DMS153 treated with DMSO at 0.1 percent for 48 hours (cell line): ENCODE measurements at regions not wholly inside any gene's neighbourhood (a gene's known extent, or its start where the extent isn't known, plus 50 kb on each side); places are given as distances from the start of the nearest gene placed in this dataset.

Experiments
- DNase-seq: peaks from one replicate; lab custom pipeline; 2025; ENCODE audit not compliant: unreplicated experiment; lab: John Stamatoyannopoulos, UW

- DNase-seq: no peak
Observed at GRCh38 chr9:88753691-88754367, 218.9 kb downstream of the NXNL2 start.

DNA sequence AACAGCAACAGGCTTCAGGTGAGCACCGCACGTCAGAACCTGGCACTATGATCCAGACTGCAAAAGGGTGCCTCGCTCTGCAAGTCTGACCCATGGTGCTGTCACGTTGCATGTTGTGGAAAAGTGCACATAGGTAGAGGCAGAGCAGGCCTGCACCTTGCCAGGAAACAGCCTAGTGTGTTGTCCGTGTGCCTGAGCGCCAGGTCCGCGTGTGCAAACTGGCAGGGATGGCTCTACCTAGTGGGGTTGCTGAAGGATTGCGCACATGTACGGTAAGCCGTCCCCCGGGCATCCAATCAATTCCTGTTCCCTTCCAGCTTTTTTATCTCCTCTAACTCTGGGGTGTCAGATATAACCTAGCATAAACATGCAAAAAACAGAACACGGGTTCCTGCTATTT lies 219.5 kb downstream of the NXNL2 start:
- no peak for DNase-seq

DNA sequence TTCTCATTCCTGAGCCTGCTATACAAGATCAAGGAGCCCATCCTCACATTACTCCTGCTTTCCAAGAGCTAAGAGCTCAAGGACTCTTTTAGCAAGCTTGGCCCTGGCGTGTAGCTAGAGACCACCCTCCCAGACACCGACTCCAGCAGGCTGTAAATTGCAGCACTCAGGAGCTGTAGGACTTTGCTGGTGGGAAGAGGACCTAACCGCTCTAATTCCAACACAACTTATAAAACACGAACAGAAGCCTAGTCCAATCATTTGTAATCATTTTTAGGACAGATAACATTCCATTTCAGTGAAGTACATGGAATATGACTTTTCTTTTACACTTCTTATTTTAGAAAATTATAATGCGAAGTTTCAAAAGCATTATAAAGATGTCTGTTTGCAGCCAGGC lies 219.9 kb downstream of the NXNL2 start:
- DNase-seq: no peak

DNA sequence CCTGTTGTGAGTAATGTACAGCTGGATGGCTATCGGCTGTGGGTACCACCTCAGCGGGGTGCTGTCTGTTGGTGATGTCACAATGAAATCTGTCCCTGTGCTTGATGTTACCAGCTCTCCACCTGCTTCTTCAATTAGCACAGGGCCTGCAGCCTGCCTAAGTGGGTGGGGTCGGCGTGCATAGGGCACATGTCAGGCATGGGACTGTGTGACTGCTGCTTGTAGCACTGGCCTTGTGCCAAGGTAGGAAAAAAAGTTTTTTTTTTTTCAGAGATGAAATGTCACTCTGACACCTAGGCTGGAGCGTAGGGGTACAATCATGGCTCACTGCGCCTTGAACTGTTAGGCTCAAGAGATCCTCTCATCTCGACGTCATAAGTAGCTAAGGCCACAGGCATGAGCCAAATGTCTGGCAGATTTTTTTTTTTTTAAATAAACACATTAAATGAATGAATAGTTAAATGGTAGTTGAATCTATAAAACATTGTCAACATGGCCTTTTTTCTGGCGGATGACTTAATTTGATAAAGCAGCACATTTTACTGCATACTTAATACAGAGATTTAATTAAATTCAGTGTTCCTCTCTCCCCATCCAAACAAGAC lies 222.5 kb downstream of the NXNL2 start:
- peak; percentile 29 for DNase-seq

- no peak for DNase-seq
Observed at GRCh38 chr9:88759364-88759763, 224.4 kb downstream of the NXNL2 start.

GRCh38 chr9:88766778-88767503 lies 224.3 kb upstream of the S1PR3 start:
- no peak for DNase-seq

DNA sequence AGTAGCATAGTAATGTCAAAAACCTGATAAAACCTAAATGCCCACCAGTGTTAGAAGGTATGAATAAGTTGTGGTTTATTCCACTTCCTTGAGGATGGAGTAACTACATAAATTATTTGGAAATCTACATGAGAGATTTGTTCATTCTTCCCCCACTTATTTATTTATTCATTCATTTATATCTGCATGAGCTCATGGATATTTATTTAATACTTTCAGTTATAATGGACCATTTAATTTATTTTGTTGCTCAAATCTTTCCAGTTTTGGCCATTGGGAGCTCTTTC lies 223.8 kb upstream of the S1PR3 start:
- no peak for DNase-seq

DNA sequence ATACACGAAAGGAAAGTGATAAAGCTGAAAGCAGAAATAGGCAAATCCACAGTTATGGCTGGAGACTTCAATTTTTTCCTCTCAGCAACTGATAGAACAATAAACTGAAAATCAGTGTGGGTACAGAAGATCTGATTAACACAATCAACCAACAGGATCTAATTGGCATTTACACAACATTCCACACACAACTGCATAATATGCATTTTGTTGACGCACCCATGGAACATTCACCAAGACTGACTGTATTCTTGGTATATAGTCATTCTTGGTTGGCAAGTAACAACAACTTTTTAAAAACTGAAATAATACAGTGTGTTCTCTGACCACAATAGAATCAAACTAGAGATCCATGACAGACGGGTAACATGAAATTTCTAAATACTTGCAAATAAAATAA lies 218.7 kb upstream of the S1PR3 start:
- DNase-seq: no peak

DNA sequence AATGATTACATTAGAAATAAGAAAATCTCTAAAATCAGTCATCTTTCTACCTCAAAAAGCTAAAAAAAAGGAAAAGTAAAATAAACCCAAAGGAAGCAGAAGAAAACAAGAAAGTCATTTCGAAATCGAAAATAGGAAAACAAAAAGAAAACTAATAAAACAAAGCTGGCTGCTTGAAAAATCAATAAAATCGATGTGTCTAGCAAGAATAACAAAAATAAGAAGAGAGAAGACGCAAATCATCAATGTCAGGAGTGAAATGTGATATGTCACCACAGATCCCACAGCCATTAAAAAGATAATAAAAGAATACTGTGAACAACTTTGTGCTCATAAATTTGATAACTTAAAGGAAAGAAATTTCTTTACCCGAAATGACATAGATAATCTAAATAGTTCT lies 218.1 kb upstream of the S1PR3 start:
- no peak for DNase-seq

DNA sequence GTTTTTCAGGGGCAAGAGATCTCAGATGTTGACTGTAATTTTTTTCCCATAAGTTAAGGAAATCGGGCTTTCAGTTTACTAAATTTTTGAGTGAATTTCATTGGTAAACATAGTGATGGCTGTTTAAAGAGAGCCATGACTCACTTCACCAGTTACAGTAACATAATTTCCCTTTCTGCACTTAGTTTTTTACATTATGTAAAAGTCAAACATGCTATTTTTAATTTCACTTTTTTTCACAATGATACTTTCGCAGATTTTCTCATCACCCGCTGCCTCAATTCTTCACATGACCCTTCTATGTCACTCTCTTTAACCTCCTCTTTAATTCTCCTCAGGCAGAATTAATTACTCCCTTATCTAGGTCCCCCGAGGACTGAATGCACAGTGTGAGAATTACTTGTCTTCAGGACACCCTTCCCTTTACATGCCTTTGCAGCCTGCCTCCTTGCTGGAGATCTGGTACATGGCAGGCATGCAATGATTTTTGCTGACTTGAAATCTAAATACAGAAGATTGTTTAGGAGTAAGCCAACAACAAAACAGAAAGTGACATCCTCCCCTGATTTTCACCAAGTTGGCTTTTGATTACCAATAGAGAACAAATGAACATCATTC lies 217.5 kb upstream of the S1PR3 start:
- DNase-seq: no peak

DNA sequence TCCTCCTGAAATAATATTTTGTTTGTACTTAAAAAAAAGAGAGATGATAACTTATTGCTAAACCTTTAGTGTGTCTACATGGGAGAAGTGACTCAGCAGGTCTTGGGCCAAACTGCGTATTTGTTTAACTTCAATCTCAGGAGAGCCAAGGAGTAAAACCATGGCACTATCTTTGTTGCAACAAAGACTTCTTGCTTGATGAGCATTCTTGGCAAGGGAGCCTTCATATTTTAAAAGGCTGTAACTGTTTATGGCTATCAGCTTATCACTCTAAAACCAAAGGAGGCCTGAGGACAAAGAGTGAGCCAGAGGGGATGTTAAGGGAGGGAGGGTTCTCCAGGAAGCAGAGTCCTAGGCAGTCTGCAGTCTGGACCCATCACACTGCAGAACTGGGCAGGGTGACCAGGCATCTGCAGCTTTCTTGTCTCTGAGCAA lies 216.2 kb upstream of the S1PR3 start:
- DNase-seq: no peak

DNA sequence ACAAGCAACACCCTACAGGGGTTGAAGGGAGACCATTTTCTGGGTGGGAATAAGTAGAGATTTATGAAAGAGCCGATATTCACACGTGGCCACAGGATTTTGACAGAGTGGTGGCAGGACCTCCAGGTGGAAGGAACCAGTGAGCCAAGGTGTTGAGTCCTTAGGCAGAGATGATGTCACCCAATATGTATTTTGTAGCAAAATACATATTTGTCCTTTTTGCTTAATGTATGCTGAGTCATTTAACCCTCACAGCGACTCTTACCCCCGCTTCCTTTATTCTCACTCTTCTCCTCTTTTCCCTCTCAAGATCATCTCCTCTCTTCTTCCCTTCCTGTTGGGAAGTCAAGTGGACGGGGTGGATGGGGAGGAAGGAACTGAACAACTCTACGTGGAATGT lies 215.7 kb upstream of the S1PR3 start:
- no peak for DNase-seq

GRCh38 chr9:88775966-88776365 lies 215.3 kb upstream of the S1PR3 start:
- DNase-seq: no peak

GRCh38 chr9:88776717-88777497 lies 214.4 kb upstream of the S1PR3 start:
- no peak for DNase-seq

GRCh38 chr9:88777498-88778312 lies 213.6 kb upstream of the S1PR3 start:
- no peak for DNase-seq

GRCh38 chr9:88781628-88782391 lies 209.5 kb upstream of the S1PR3 start:
- no peak for DNase-seq

DNA sequence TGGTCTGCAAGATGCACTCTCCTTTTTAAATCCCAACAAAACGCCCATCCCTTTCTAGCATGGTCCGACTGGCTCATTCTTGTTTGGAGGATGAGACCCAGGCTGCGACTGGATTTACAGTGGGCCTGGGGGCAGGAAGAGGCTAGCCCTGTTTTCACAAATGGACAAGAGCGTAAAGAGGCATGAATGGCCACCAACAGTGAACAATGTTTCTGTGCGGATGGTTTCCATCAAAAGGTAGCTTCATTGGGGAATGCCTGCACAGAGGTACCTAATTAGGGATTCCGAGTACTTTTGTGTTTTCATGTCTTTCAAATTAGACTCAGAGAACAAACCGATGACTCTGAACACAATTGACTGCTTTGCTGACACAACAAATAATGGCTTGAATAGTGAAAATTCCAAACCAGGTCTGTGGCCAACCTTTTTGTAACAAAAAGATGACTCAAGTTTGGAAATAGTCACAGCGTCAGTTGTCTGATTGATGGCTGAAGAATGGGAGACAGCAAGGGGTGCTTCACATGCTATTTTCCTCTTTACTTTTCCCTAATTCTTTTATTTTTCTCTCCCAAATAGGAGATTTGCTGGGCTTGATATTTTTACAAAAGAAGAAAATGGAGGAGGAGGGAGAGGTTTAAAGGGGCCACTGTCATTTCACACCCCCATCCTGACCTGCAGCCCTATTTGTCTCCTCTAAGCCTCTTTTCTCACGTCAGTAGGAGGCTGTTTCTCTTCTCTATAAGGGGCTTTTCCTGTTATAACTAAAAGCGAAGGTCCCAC lies 208.1 kb upstream of the S1PR3 start:
- no peak for DNase-seq

DNA sequence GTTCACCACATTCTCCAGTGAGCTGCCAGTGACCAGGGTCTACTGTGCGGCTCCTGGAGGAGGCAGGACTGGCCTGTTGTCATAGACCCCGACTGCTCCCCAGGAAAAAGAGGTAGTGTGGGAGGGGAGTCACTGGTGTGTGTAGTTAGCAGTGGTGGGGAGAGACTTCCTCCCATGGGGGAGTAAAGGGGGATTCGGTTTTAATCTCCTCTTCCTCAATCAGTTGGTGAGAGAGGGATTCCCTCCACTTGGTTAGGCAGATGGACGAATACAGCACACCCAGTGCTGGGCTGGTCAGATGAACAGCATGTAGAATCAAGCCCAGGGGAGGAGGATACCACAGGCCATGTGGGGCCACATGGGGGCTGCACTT lies 207.6 kb upstream of the S1PR3 start:
- no peak for DNase-seq

- DNase-seq: no peak
Observed at GRCh38 chr9:88784960-88785359, 206.3 kb upstream of the S1PR3 start.
